HG02973 (cell line): ENCODE measurements at regions not wholly inside any gene's neighbourhood (a gene's known extent, or its start where the extent isn't known, plus 50 kb on each side); places are given as distances from the start of the nearest gene placed in this dataset.

ENCODE experiments used
- ATAC-seq: cut with Tn5 transposase; IDR thresholded peaks from one replicate; pipeline ENCODE4 v1.9.1; 2021; ENCODE audit warnings: moderate library complexity; ENCODE audit not compliant: unreplicated experiment

GRCh38 chr14:96725232-96725631, 72.0 kb upstream of the VRK1 start:
- no peak for ATAC-seq

- ATAC-seq, result no peak
These were observed 70.1 kb upstream of the VRK1 start for GRCh38 chr14:96727073-96727472.

GRCh38 chr14:96727491-96727890, 69.7 kb upstream of the VRK1 start:
- ATAC-seq, result no peak

- no peak for ATAC-seq
These were observed 69.0 kb upstream of the VRK1 start for GRCh38 chr14:96727980-96728717.

GRCh38 chr14:96729889-96730288, 67.3 kb upstream of the VRK1 start:
- no peak for ATAC-seq

GRCh38 chr14:96730386-96730785, 66.8 kb upstream of the VRK1 start:
- ATAC-seq, result no peak

GRCh38 chr14:96734076-96734622, 63.0 kb upstream of the VRK1 start:
- no peak for ATAC-seq

GRCh38 chr14:96735526-96735925, 61.7 kb upstream of the VRK1 start:
- ATAC-seq, result no peak

- ATAC-seq, result no peak
These were observed 60.7 kb upstream of the VRK1 start for GRCh38 chr14:96736439-96736838.

- ATAC-seq, result no peak
These were observed 59.3 kb upstream of the VRK1 start for GRCh38 chr14:96737881-96738280.

GRCh38 chr14:96739200-96739910, 57.8 kb upstream of the VRK1 start:
- ATAC-seq, result no peak

- ATAC-seq, result peak; percentile 79
These were observed 55.8 kb upstream of the VRK1 start for GRCh38 chr14:96741151-96741977.

- no peak for ATAC-seq
These were observed 52.9 kb upstream of the VRK1 start for GRCh38 chr14:96744262-96744661.

- no peak for ATAC-seq
These were observed 51.6 kb upstream of the VRK1 start for GRCh38 chr14:96745500-96746051.

- ATAC-seq, result no peak
These were observed 51.1 kb upstream of the VRK1 start for GRCh38 chr14:96746101-96746500.

- ATAC-seq, result no peak
These were observed 50.2 kb upstream of the VRK1 start for GRCh38 chr14:96747006-96747405.
